DMS53 (cell line): ENCODE measurements at regions not wholly inside any gene's neighbourhood (a gene's known extent, or its start where the extent isn't known, plus 50 kb on each side); places are given as distances from the start of the nearest gene placed in this dataset.
"Not testable (repeated sequence)": the region's sequence is repeated elsewhere in the genome, so short reads cannot be mapped to it uniquely, and the experiment has no call there.

ENCODE experiments used
- DNase-seq: peaks from one replicate; lab custom pipeline; 2025; lab: John Stamatoyannopoulos, UW

DNA sequence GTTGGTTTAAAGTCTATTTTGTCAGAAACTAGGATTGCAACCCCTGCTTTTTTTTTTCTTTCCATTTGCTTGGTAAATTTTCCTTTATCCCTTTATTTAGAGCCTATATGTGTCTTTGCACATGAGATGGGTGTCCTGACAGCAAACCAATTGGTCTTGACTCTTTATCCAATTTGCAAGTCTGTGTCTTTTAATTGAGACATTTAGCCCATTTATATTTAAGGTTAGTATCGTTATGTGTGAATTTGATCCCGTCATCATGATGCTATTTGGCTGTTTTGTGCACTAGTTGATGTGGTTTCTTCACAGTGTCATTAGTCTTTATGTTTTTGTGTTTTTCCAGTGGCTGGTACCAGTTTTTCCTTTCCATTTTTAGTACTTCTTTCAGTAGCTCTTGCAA, 127.7 kb upstream of the ZNF267 start:
- no peak for DNase-seq

DNA sequence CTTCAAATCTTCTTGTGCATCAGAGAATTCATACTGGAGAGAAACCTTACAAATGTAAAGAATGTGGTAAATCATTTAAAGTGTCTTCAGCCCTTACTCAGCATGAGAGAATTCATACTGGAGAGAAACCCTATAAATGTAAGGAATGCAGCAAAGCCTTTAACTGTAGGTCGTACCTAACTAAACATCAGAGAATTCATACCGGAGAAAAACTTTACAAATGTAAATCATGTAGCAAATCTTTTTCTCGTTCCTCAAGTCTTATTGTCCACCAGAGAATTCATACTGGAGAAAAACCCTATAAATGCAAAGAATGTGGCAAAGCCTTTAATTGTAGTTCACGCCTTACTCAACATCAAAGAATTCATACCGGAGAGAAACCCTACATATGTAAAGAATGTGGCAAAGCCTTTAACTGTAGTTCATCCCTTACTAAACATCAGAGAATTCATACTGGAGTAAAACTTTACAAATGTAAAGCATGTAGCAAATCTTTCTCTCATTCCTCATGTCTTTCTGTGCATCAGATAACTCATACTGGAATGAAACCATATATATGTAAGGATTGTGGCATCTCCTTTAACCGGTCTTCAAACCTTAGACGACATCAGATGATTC, 118.5 kb upstream of the ZNF267 start:
- no peak for DNase-seq

DNA sequence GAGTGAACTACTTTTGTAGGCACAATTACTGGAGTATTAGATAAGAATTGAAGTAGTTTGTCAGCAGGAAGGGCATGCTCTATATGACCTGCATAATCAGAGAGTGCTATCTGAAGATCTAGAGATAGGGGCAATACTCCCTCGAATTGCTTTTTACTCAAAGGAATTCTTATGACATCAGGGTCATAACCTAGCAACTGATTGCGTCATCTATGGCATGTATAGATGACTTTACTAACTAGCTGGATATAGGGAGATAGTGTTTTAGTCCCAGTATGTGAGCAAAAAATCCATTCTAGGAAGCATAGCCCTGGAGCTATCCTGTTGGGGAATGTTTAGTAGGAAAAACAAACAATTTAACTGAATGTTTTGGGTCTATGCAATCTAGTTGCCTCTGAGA, 109.5 kb upstream of the ZNF267 start:
- no peak for DNase-seq

DNA sequence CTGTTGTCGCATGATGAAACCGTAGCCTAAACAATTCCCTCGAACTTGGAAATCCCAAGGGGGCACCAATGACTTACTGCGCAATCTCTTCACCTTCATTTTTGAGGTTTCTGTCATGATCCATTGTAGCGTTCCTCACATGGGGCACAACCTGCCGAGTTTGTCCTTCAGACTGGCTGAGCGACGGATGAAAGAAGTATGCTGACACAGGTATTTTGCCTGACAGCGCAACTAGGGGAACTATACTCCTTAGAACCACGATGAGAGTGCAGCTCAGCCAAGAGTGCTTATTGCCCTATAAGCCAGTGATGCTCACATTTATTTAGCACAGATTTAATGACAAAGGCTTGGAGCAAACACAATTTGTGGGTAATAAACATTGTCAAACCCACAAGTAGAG, 106.3 kb upstream of the ZNF267 start:
- DNase-seq = no peak

DNA sequence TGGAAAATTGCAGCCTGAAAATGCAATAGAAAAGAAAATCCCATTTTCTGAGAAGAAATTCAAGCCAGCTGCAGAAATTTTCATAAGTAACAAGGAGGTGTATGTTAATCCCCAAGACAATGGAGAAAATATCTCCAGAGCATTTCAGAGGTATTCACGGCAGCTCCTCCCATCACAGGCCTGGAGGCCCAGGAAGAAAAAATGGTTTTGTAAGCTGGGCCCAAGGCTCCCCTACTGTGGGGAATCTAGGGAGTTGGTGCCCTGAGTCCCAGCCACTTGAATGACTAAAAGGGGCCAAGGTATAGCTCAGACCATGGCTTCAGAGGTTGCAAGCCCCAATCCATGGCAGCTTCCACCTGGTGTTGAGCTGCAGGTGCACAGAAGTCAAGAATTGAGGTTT, 93.3 kb upstream of the ZNF267 start:
- DNase-seq = no peak

DNA sequence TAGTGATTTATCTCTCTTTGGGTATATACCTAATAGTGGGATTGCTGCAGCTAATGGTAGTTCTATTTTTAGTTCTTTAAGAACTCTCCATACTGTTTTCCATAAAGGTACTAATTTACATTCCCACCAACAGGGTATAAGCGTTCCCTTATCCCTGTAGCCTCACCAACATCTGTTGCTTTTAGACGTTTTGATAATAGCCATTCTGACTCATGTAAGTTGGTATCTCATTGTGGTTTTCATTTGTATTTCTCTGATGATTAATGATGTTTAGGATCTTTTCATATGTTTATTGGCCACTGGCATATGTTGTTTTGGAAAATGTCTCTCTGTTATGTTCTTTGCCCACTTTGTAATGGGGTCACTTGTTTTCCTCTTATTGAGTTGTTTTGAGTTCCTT, 88.5 kb upstream of the ZNF267 start:
- DNase-seq = no peak

DNA sequence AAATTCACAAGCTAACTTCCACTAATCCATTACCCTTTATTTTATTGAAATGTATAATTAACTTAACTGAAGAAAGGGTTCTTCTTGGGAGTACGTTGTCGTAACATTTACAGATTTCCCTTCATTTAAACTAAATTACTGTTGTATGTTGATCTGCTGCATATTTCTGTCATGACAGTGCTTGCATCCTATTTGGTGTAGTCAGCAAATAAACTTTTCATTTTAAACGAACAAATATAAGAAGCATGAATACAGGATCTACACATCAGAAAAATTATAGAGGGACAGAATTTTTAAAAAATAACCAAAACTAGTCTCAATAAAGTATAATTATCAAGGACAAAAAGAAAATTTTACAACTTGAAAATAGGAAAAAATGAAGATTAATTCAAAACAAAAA, 66.5 kb upstream of the ZNF267 start:
- no peak for DNase-seq

DNA sequence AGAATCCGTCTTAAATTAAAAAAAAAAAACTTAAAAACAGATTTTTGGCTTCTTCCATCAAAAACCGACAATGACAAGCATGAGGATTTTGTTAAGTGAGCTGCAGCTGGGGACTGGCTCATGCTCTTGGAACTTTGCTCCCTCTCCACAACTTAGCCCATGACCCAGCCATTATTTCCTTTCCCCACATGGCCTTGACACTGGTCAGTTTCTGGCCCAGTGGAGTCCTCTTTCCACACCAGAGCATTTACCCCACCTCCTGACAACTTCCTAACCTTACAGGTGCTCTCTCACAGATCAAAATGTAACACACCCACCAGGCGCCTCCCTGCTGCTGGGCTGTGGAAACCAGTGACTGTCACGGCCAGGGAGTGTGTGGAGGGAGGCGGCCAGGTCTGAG, 62.7 kb upstream of the ZNF267 start:
- DNase-seq = no peak

DNA sequence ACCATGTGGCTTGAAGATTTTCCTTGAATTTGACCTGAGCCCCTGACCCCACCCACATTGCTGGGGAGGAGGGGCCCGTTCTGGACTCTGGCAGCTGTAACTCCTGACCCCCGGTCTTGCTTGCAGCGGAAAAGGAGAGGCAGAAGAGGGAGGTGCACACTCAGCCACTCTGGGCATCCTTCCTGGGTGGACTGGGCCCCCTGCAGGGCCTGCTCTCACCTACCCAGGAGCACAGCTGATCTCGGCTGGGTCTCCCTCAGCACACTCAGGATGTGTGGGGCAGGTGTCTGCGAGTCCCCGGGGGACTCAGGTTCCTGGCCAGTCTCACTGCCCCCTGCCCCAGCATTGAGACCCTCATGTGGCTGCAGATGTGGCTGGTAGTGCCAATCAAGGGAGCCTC, 57.5 kb upstream of the ZNF267 start:
- not testable (repeated sequence) for DNase-seq

DNA sequence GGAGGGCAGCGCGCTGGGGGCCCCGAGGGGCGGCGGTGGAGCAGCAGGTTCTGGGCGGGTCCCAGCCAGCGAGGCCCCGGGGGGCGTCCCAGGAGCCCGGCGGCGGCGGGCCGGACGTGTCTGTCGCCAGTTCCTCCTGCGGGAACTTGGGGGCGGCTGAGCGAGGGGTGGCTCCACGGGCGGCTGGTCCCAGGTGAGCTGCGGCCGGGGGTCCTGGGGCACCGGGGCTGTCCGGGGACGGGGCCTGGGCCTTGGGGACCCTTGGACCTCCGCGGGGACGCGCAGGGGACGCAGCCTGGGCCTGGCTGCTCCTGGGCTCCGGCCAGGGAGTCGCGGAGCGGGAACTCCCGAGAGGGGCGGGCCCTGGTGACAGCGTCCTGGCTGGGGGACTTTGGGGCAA, 54.2 kb upstream of the ZNF267 start:
- no peak for DNase-seq

DNA sequence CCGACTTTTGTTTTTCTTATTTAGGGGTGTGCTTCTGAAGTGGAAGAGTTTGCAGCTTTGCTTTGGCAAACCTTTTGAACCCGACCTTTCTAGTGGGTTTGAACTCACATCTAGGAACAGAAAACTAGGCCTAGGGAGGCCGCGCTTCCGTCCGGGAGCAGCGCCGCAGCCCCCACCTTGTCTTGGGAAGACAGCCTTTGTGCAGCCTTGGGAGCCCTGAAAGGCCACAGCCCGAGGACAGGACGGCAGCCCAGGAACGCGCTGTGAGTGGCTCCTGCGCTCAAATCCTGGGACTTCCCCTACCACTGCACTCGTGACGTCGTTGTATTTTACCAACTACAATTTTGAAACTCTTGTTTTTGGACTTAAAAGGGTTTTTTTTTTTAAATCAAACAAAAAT, 53.7 kb upstream of the ZNF267 start:
- no peak for DNase-seq
